Stimulated activated naive B cell treated with anti-CD40 and anti-IgM and Interleukin-4, amounts not matched to agents 10 μg/mL and 1 μg/mL and 100 μg/mL, for 72 hours (primary cell): ENCODE measurements at regions not wholly inside any gene's neighbourhood (a gene's known extent, or its start where the extent isn't known, plus 50 kb on each side); places are given as distances from the start of the nearest gene placed in this dataset.

Experiments
- ATAC-seq, 2 donors: fragments of 150-1000 bp; cut with Tn5 transposase; replicated peaks; 2 replicates each; pipeline ENCODE4 v1.10.0; 2021; ENCODE audit warnings: moderate library complexity in 1 of 2
- DNase-seq: peaks from one replicate; pipeline ENCODE4 v3.0.0; 2021
- H3K27ac Mint-ChIP-seq: one replicate; pipeline ENCODE4 v1.8.0; 2022; ENCODE audit warnings: mild to moderate bottlenecking, mixed read lengths
- H3K27me3 Mint-ChIP-seq, 2 donors: one replicate each; pipeline ENCODE4 v1.8.0; 2022; ENCODE audit warnings: mixed read lengths in 2 of 2
- H3K36me3 Mint-ChIP-seq, 2 donors: one replicate each; pipeline ENCODE4 v1.8.0; 2022; ENCODE audit warnings: mixed read lengths in 2 of 2, mild to moderate bottlenecking in 1 of 2
- H3K4me1 Mint-ChIP-seq, 2 donors: one replicate each; pipeline ENCODE4 v1.8.0; 2022; ENCODE audit warnings: mixed read lengths in 2 of 2, mild to moderate bottlenecking in 1 of 2
- H3K4me3 Mint-ChIP-seq, 2 donors: one replicate each; pipeline ENCODE4 v1.8.0; 2022; ENCODE audit warnings: mild to moderate bottlenecking in 2 of 2, mixed read lengths in 2 of 2, moderate library complexity in 1 of 2
- H3K9me3 Mint-ChIP-seq, 2 donors: one replicate each; pipeline ENCODE4 v1.8.0; 2022; ENCODE audit warnings: mixed read lengths in 2 of 2, mild to moderate bottlenecking in 1 of 2

GRCh38 chr15:69634860-69635259, 182.2 kb downstream of the RPLP1 start:
- peaks cover 0 to 2% of the 10 kb centered on the region in 2 donors for H3K9me3 Mint-ChIP-seq
- peaks cover 2 to 5% of the 10 kb centered on the region in 2 donors for H3K4me1 Mint-ChIP-seq
- H3K27ac Mint-ChIP-seq = no peak overlapping the region
- H3K27me3 Mint-ChIP-seq = peaks cover 46 to 64% of the 10 kb centered on the region in 2 donors
- H3K36me3 Mint-ChIP-seq = no peaks in the 10 kb centered on the region
- no peak for ATAC-seq
- no peak for DNase-seq
- H3K4me3 Mint-ChIP-seq = no peak overlapping the region

- peaks cover 0 to 9% of the 10 kb centered on the region in 2 donors for H3K9me3 Mint-ChIP-seq
- H3K27ac Mint-ChIP-seq = no peak overlapping the region
- no peaks in the 10 kb centered on the region for H3K36me3 Mint-ChIP-seq
- H3K27me3 Mint-ChIP-seq = peaks cover 31 to 49% of the 10 kb centered on the region in 2 donors
- no peak for ATAC-seq
- H3K4me1 Mint-ChIP-seq = no peaks in the 10 kb centered on the region
- no peak overlapping the region for H3K4me3 Mint-ChIP-seq
- DNase-seq = no peak
These were observed 183.7 kb downstream of the RPLP1 start for GRCh38 chr15:69636169-69636915.

- H3K9me3 Mint-ChIP-seq = peaks cover 0 to 15% of the 10 kb centered on the region in 2 donors
- H3K4me3 Mint-ChIP-seq = no peak overlapping the region
- H3K27me3 Mint-ChIP-seq = peaks cover 25 to 44% of the 10 kb centered on the region in 2 donors
- ATAC-seq (no peak), DNase-seq (no peak)
- H3K27ac Mint-ChIP-seq = no peak overlapping the region
- no peaks in the 10 kb centered on the region for H3K36me3 Mint-ChIP-seq
- H3K4me1 Mint-ChIP-seq = no peaks in the 10 kb centered on the region
These were observed 185.2 kb downstream of the RPLP1 start for GRCh38 chr15:69637818-69638217.

GRCh38 chr15:69643476-69643875, 190.9 kb downstream of the RPLP1 start:
- DNase-seq (no peak), ATAC-seq (no peak)
- Mint-ChIP-seq H3K4me3 (no peak overlapping the region), H3K9me3 (peaks cover 0 to 15% of the 10 kb centered on the region in 2 donors), H3K27me3 (peaks cover 15 to 42% of the 10 kb centered on the region in 2 donors), H3K4me1 (no peaks in the 10 kb centered on the region), H3K36me3 (no peaks in the 10 kb centered on the region), H3K27ac (no peak overlapping the region)

- H3K4me3 Mint-ChIP-seq = no peak overlapping the region
- H3K9me3 Mint-ChIP-seq = peaks cover 0 to 15% of the 10 kb centered on the region in 2 donors
- H3K27me3 Mint-ChIP-seq = peaks cover 15 to 47% of the 10 kb centered on the region in 2 donors
- no peaks in the 10 kb centered on the region for H3K4me1 Mint-ChIP-seq
- no peak overlapping the region for H3K27ac Mint-ChIP-seq
- ATAC-seq (no peak), DNase-seq (no peak)
- no peaks in the 10 kb centered on the region for H3K36me3 Mint-ChIP-seq
These were observed 191.4 kb downstream of the RPLP1 start for GRCh38 chr15:69643971-69644370.

- H3K27me3 Mint-ChIP-seq = peaks cover 20 to 54% of the 10 kb centered on the region in 2 donors
- no peak overlapping the region for H3K4me3 Mint-ChIP-seq
- peaks cover 0 to 13% of the 10 kb centered on the region in 2 donors for H3K9me3 Mint-ChIP-seq
- no peaks in the 10 kb centered on the region for H3K36me3 Mint-ChIP-seq
- DNase-seq (no peak), ATAC-seq (no peak)
- H3K4me1 Mint-ChIP-seq = no peaks in the 10 kb centered on the region
- no peak overlapping the region for H3K27ac Mint-ChIP-seq
These were observed 192.3 kb downstream of the RPLP1 start for GRCh38 chr15:69644876-69645275.

GRCh38 chr15:69647142-69647513, 194.5 kb downstream of the RPLP1 start:
- ATAC-seq (no peak), DNase-seq (no peak)
- Mint-ChIP-seq H3K36me3 (no peaks in the 10 kb centered on the region), H3K27ac (no peak overlapping the region), H3K4me3 (no peak overlapping the region), H3K4me1 (no peaks in the 10 kb centered on the region), H3K9me3 (no peaks in the 10 kb centered on the region), H3K27me3 (peaks cover 31 to 66% of the 10 kb centered on the region in 2 donors)

GRCh38 chr15:69648212-69648611, 195.6 kb downstream of the RPLP1 start:
- Mint-ChIP-seq H3K4me1 (no peaks in the 10 kb centered on the region), H3K4me3 (no peak overlapping the region)
- no peak for ATAC-seq

GRCh38 chr15:69648775-69649735, 196.4 kb downstream of the RPLP1 start:
- DNase-seq (no peak), ATAC-seq (no peak)
- H3K27ac Mint-ChIP-seq = no peak overlapping the region
- no peaks in the 10 kb centered on the region for H3K36me3 Mint-ChIP-seq
- H3K27me3 Mint-ChIP-seq = peaks cover 34 to 61% of the 10 kb centered on the region in 2 donors
- H3K4me3 Mint-ChIP-seq = no peak overlapping the region
- H3K4me1 Mint-ChIP-seq = no peaks in the 10 kb centered on the region
- H3K9me3 Mint-ChIP-seq = no peaks in the 10 kb centered on the region

More at GRCh38 chr15:69648212-69648611, 195.6 kb downstream of the RPLP1 start:
- no peaks in the 10 kb centered on the region for H3K9me3 Mint-ChIP-seq
- H3K27ac Mint-ChIP-seq = no peak overlapping the region
- peaks cover 34 to 65% of the 10 kb centered on the region in 2 donors for H3K27me3 Mint-ChIP-seq
- no peaks in the 10 kb centered on the region for H3K36me3 Mint-ChIP-seq
- DNase-seq = no peak

- Mint-ChIP-seq H3K9me3 (no peaks in the 10 kb centered on the region), H3K36me3 (no peaks in the 10 kb centered on the region), H3K4me3 (no peak overlapping the region), H3K27ac (no peak overlapping the region), H3K27me3 (peaks cover 39 to 47% of the 10 kb centered on the region in 2 donors), H3K4me1 (no peaks in the 10 kb centered on the region)
- ATAC-seq = no peak
- no peak for DNase-seq
These were observed 199.7 kb downstream of the RPLP1 start for GRCh38 chr15:69652293-69652692.

GRCh38 chr15:69652751-69653305, 200.2 kb downstream of the RPLP1 start:
- H3K4me3 Mint-ChIP-seq = no peak overlapping the region
- no peak for ATAC-seq
- H3K36me3 Mint-ChIP-seq = no peaks in the 10 kb centered on the region
- DNase-seq = no peak
- H3K9me3 Mint-ChIP-seq = no peaks in the 10 kb centered on the region
- H3K4me1 Mint-ChIP-seq = no peaks in the 10 kb centered on the region
- no peak overlapping the region for H3K27ac Mint-ChIP-seq
- peaks cover 39 to 42% of the 10 kb centered on the region in 2 donors for H3K27me3 Mint-ChIP-seq

GRCh38 chr15:69653306-69653705, 200.7 kb downstream of the RPLP1 start:
- Mint-ChIP-seq H3K9me3 (no peaks in the 10 kb centered on the region), H3K4me1 (no peaks in the 10 kb centered on the region), H3K27me3 (peaks cover 40% of the 10 kb centered on the region in 2 donors), H3K27ac (no peak overlapping the region), H3K36me3 (no peaks in the 10 kb centered on the region), H3K4me3 (no peak overlapping the region)
- DNase-seq = no peak
- no peak for ATAC-seq

- Mint-ChIP-seq H3K27ac (no peak overlapping the region), H3K27me3 (peaks cover 35 to 44% of the 10 kb centered on the region in 2 donors), H3K4me3 (no peak overlapping the region), H3K4me1 (no peaks in the 10 kb centered on the region), H3K9me3 (no peaks in the 10 kb centered on the region), H3K36me3 (no peaks in the 10 kb centered on the region)
- DNase-seq = no peak
- no peak for ATAC-seq
These were observed 201.2 kb downstream of the RPLP1 start for GRCh38 chr15:69653846-69654245.

GRCh38 chr15:69656271-69657030, 203.8 kb downstream of the RPLP1 start:
- Mint-ChIP-seq H3K4me1 (no peaks in the 10 kb centered on the region), H3K27me3 (peaks cover 15 to 30% of the 10 kb centered on the region in 2 donors), H3K4me3 (no peak overlapping the region), H3K27ac (no peak overlapping the region), H3K36me3 (no peaks in the 10 kb centered on the region), H3K9me3 (no peaks in the 10 kb centered on the region)
- no peak for ATAC-seq
- no peak for DNase-seq
